NCI-H1930 (cell line): ENCODE measurements at regions not wholly inside any gene's neighbourhood (a gene's known extent, or its start where the extent isn't known, plus 50 kb on each side); places are given as distances from the start of the nearest gene placed in this dataset.

Experiments
- DNase-seq, 2 experiments: peaks; one replicate each; lab custom pipeline; 2025; lab: John Stamatoyannopoulos, UW

- no peak for DNase-seq
These were observed 120.9 kb upstream of the LHX1 start for GRCh38 chr17:36816214-36816906.

GRCh38 chr17:36816907-36817288 is 120.4 kb upstream of the LHX1 start:
- no peak for DNase-seq

- DNase-seq = no peak
These were observed 119.7 kb upstream of the LHX1 start for GRCh38 chr17:36817483-36818048.

GRCh38 chr17:36818134-36818825 is 119.0 kb upstream of the LHX1 start:
- DNase-seq = no peak

- no peak for DNase-seq
These were observed 113.2 kb upstream of the LHX1 start for GRCh38 chr17:36823850-36824677.

GRCh38 chr17:36824678-36825101 is 112.6 kb upstream of the LHX1 start:
- DNase-seq = no peak

GRCh38 chr17:36825113-36825512 is 112.2 kb upstream of the LHX1 start:
- no peak for DNase-seq

GRCh38 chr17:36825521-36825920 is 111.8 kb upstream of the LHX1 start:
- DNase-seq = no peak

GRCh38 chr17:36825951-36826350 is 111.3 kb upstream of the LHX1 start:
- DNase-seq = no peak

- DNase-seq = no peak
These were observed 110.2 kb upstream of the LHX1 start for GRCh38 chr17:36827081-36827480.

GRCh38 chr17:36829676-36830075 is 107.6 kb upstream of the LHX1 start:
- no peak for DNase-seq

GRCh38 chr17:36833279-36833678 is 104.0 kb upstream of the LHX1 start:
- DNase-seq = no peak

- no peak for DNase-seq
These were observed 102.2 kb upstream of the LHX1 start for GRCh38 chr17:36835036-36835435.

- DNase-seq = no peak
These were observed 99.9 kb upstream of the LHX1 start for GRCh38 chr17:36837195-36837938.

GRCh38 chr17:36837939-36838272 is 99.4 kb upstream of the LHX1 start:
- no peak for DNase-seq

GRCh38 chr17:36839256-36839655 is 98.0 kb upstream of the LHX1 start:
- DNase-seq = no peak

GRCh38 chr17:36840796-36841195 is 96.5 kb upstream of the LHX1 start:
- no peak for DNase-seq

GRCh38 chr17:36842231-36842819 is 95.0 kb upstream of the LHX1 start:
- no peak for DNase-seq

- no peak for DNase-seq
These were observed 94.2 kb upstream of the LHX1 start for GRCh38 chr17:36842963-36843558.

GRCh38 chr17:36844013-36844412 is 93.3 kb upstream of the LHX1 start:
- no peak for DNase-seq

GRCh38 chr17:36844601-36845000 is 92.7 kb upstream of the LHX1 start:
- no peak for DNase-seq
